ENCODE measurements at regions not wholly inside any gene's neighbourhood (a gene's known extent, or its start where the extent isn't known, plus 50 kb on each side); places are given as distances from the start of the nearest gene placed in this dataset.
"Not testable (repeated sequence)": the region's sequence is repeated elsewhere in the genome, so short reads cannot be mapped to it uniquely, and the experiment has no call there.

DNA sequence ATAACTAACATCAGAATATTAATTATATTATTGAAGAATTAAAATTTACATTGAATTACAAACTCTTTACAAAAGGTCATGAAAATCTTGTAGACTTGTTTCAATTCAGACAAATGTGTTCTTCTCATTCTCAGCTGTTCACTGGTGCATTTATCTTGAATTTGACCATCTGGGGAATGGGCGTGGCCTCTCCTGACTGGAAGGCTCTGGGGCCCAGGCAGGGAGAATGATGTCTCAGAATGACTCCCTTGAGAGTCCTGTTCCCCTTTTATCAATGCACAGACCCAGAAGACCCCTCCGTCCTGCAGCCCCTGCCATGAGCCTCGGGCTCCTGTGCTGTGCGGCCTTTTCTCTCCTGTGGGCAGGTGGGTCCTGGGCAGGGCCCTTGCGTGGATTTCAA is 242.2 kb upstream of the PRSS1 start:
- not testable (repeated sequence) for H3K36me3 ChIP-seq (ENCODE audit: control insufficient read depth in 2 of 2, insufficient read depth in 2 of 2, low read length in 1 of 2); H3K4me1 ChIP-seq (ENCODE audit: control insufficient read depth in 2 of 2, insufficient read depth in 2 of 2, low read length in 1 of 2); H3K9me3 ChIP-seq (ENCODE audit: control insufficient read depth in 2 of 2, insufficient read depth in 1 of 2, low read depth in 1 of 2, low read length in 1 of 2); H3K27ac ChIP-seq (ENCODE audit: low read depth in 2 of 2, low read length in 1 of 2); H3K4me3 ChIP-seq (ENCODE audit: low read depth in 1 of 2, low read length in 2 of 2); H3K27me3 ChIP-seq (ENCODE audit: control insufficient read depth in 1 of 2, insufficient read depth in 2 of 2, low read length in 2 of 2)
- 76 to 78% methylated on average over 5 of the region's 5 CpGs for WGBS, 2 donors

- H3K27me3 ChIP-seq (ENCODE audit: control insufficient read depth in 1 of 2, insufficient read depth in 2 of 2, low read length in 2 of 2): no peaks in the 10 kb centered on the region
- no peaks in the 10 kb centered on the region for H3K36me3 ChIP-seq (ENCODE audit: control insufficient read depth in 2 of 2, insufficient read depth in 2 of 2, low read length in 1 of 2)
- H3K4me1 ChIP-seq (ENCODE audit: control insufficient read depth in 2 of 2, insufficient read depth in 2 of 2, low read length in 1 of 2): no peaks in the 10 kb centered on the region
- 71 to 78% methylated on average over 3 of the region's 3 CpGs for WGBS, 2 donors
- H3K4me3 ChIP-seq (ENCODE audit: low read depth in 1 of 2, low read length in 2 of 2): no peak overlapping the region
- no peaks in the 10 kb centered on the region for H3K9me3 ChIP-seq (ENCODE audit: control insufficient read depth in 2 of 2, insufficient read depth in 1 of 2, low read depth in 1 of 2, low read length in 1 of 2)
- no peak overlapping the region for H3K27ac ChIP-seq (ENCODE audit: low read depth in 2 of 2, low read length in 1 of 2)
Observed at GRCh38 chr7:142506601-142507000, 242.7 kb upstream of the PRSS1 start.

DNA sequence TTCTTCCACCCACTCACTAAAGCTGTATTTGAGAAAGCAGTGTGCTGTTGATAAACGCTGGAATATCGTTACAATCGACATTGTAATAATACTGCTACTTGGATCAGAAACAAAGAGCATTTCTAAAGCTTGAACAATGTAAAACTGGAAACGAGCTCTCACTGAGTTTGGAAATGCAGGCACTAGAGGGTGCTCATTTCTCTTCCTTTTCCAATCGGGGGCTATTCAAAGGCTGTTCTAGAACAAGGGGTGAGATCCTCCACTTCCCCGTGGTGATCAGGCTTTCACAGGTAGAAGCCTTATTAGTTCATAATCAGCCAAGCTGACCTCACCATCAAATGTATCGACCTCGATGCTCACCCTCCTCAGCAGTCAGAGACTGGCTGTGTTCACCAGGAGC is 245.3 kb upstream of the PRSS1 start:
- not testable (repeated sequence) for H3K4me3 ChIP-seq (ENCODE audit: low read depth in 1 of 2, low read length in 2 of 2); H3K36me3 ChIP-seq (ENCODE audit: control insufficient read depth in 2 of 2, insufficient read depth in 2 of 2, low read length in 1 of 2); H3K9me3 ChIP-seq (ENCODE audit: control insufficient read depth in 2 of 2, insufficient read depth in 1 of 2, low read depth in 1 of 2, low read length in 1 of 2); H3K27me3 ChIP-seq (ENCODE audit: control insufficient read depth in 1 of 2, insufficient read depth in 2 of 2, low read length in 2 of 2); H3K4me1 ChIP-seq (ENCODE audit: control insufficient read depth in 2 of 2, insufficient read depth in 2 of 2, low read length in 1 of 2); H3K27ac ChIP-seq (ENCODE audit: low read depth in 2 of 2, low read length in 1 of 2)
- 56 to 57% methylated on average over 7 to 8 of the region's 8 CpGs for WGBS, 2 donors

DNA sequence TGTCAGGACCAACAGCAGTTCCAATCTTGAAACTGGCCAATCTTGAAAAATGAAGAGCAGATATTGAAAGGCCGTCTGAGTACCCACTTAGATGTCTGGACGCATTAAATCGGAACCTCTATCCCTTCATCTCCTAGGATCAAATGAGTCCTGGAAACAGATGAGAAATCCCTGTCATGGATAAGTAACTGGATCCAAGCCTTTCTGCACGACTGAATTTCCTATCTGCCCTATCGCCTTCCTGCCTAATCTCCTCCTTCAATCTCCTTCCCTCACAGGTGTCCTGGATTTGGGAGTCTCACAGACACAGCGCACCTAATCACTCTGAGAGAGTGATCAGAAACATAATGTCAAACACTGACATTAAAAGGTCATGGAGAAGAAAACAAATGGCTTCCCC is 245.2 kb upstream of the PRSS58 start:
- Histone ChIP-seq H3K9me3 (ENCODE audit: control insufficient read depth in 2 of 2, insufficient read depth in 1 of 2, low read depth in 1 of 2, low read length in 1 of 2) (no peaks in the 10 kb centered on the region), H3K4me3 (ENCODE audit: low read depth in 1 of 2, low read length in 2 of 2) (no peak overlapping the region), H3K4me1 (ENCODE audit: control insufficient read depth in 2 of 2, insufficient read depth in 2 of 2, low read length in 1 of 2) (no peaks in the 10 kb centered on the region), H3K36me3 (ENCODE audit: control insufficient read depth in 2 of 2, insufficient read depth in 2 of 2, low read length in 1 of 2) (no peaks in the 10 kb centered on the region), H3K27ac (ENCODE audit: low read depth in 2 of 2, low read length in 1 of 2) (no peak overlapping the region), H3K27me3 (ENCODE audit: control insufficient read depth in 1 of 2, insufficient read depth in 2 of 2, low read length in 2 of 2) (no peaks in the 10 kb centered on the region)
- 81% methylated on average over 6 of the region's 6 CpGs for WGBS, 2 donors

- Histone ChIP-seq H3K4me1 (ENCODE audit: control insufficient read depth in 2 of 2, insufficient read depth in 2 of 2, low read length in 1 of 2) (no peaks in the 10 kb centered on the region), H3K4me3 (ENCODE audit: low read depth in 1 of 2, low read length in 2 of 2) (no peak overlapping the region), H3K9me3 (ENCODE audit: control insufficient read depth in 2 of 2, insufficient read depth in 1 of 2, low read depth in 1 of 2, low read length in 1 of 2) (no peaks in the 10 kb centered on the region), H3K36me3 (ENCODE audit: control insufficient read depth in 2 of 2, insufficient read depth in 2 of 2, low read length in 1 of 2) (no peaks in the 10 kb centered on the region), H3K27me3 (ENCODE audit: control insufficient read depth in 1 of 2, insufficient read depth in 2 of 2, low read length in 2 of 2) (no peaks in the 10 kb centered on the region), H3K27ac (ENCODE audit: low read depth in 2 of 2, low read length in 1 of 2) (no peak overlapping the region)
- WGBS, 2 donors: 58 to 62% methylated on average over 1 of the region's 1 CpG
Observed at GRCh38 chr7:142501434-142501833, 243.6 kb upstream of the PRSS58 start.

DNA sequence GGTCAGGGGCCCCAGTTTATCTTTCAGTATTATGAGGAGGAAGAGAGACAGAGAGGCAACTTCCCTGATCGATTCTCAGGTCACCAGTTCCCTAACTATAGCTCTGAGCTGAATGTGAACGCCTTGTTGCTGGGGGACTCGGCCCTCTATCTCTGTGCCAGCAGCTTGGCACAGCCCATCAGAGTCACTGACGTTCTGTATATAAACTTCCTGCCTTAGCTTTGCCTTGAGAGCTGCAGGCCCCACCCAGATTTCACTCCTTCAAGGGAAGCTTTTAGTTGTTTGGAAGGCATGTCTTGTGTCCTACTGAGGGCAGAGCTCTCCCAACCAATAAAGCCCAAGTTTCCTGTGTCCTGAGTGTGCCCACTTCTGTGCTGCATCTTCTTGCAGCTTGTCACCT is 242.5 kb upstream of the PRSS58 start:
- no peaks in the 10 kb centered on the region for H3K27me3 ChIP-seq (ENCODE audit: control insufficient read depth in 1 of 2, insufficient read depth in 2 of 2, low read length in 2 of 2)
- no peaks in the 10 kb centered on the region for H3K36me3 ChIP-seq (ENCODE audit: control insufficient read depth in 2 of 2, insufficient read depth in 2 of 2, low read length in 1 of 2)
- H3K4me3 ChIP-seq (ENCODE audit: low read depth in 1 of 2, low read length in 2 of 2): no peak overlapping the region
- no peaks in the 10 kb centered on the region for H3K9me3 ChIP-seq (ENCODE audit: control insufficient read depth in 2 of 2, insufficient read depth in 1 of 2, low read depth in 1 of 2, low read length in 1 of 2)
- no peak overlapping the region for H3K27ac ChIP-seq (ENCODE audit: low read depth in 2 of 2, low read length in 1 of 2)
- WGBS, 2 donors: 29 to 35% methylated on average over 4 of the region's 4 CpGs
- no peaks in the 10 kb centered on the region for H3K4me1 ChIP-seq (ENCODE audit: control insufficient read depth in 2 of 2, insufficient read depth in 2 of 2, low read length in 1 of 2)

- Histone ChIP-seq H3K4me1 (ENCODE audit: control insufficient read depth in 2 of 2, insufficient read depth in 2 of 2, low read length in 1 of 2) (no peaks in the 10 kb centered on the region), H3K9me3 (ENCODE audit: control insufficient read depth in 2 of 2, insufficient read depth in 1 of 2, low read depth in 1 of 2, low read length in 1 of 2) (no peaks in the 10 kb centered on the region), H3K4me3 (ENCODE audit: low read depth in 1 of 2, low read length in 2 of 2) (no peak overlapping the region), H3K27ac (ENCODE audit: low read depth in 2 of 2, low read length in 1 of 2) (no peak overlapping the region), H3K27me3 (ENCODE audit: control insufficient read depth in 1 of 2, insufficient read depth in 2 of 2, low read length in 2 of 2) (no peaks in the 10 kb centered on the region), H3K36me3 (ENCODE audit: control insufficient read depth in 2 of 2, insufficient read depth in 2 of 2, low read length in 1 of 2) (no peaks in the 10 kb centered on the region)
- WGBS, 2 donors: 73 to 85% methylated on average over 4 of the region's 4 CpGs
Observed at GRCh38 chr7:142499635-142500034, 241.8 kb upstream of the PRSS58 start.

DNA sequence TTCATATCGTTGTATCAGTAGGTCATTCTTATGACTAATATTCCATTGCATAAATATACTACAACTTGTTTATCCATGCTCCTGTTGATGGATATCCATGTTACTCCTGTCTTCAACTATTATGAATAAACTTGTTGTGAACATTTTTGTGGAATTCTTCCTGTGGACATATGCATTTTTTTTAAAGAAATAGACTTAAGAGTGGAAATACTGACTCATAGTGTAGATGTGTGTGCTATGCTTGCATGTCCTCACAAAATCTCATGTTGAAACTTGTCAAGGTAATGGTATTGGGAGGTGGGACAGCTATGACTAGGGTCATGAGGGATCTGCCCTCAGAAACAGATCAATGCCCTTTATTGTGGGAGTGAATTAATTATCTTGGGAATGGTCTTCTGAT is 240.5 kb upstream of the PRSS58 start:
- WGBS, 2 donors: 73 to 81% methylated on average over 1 of the region's 1 CpG
- no peak overlapping the region for H3K27ac ChIP-seq (ENCODE audit: low read depth in 2 of 2, low read length in 1 of 2)
- no peaks in the 10 kb centered on the region for H3K27me3 ChIP-seq (ENCODE audit: control insufficient read depth in 1 of 2, insufficient read depth in 2 of 2, low read length in 2 of 2)
- no peaks in the 10 kb centered on the region for H3K4me1 ChIP-seq (ENCODE audit: control insufficient read depth in 2 of 2, insufficient read depth in 2 of 2, low read length in 1 of 2)
- H3K36me3 ChIP-seq (ENCODE audit: control insufficient read depth in 2 of 2, insufficient read depth in 2 of 2, low read length in 1 of 2): no peaks in the 10 kb centered on the region
- no peak overlapping the region for H3K4me3 ChIP-seq (ENCODE audit: low read depth in 1 of 2, low read length in 2 of 2)
- no peaks in the 10 kb centered on the region for H3K9me3 ChIP-seq (ENCODE audit: control insufficient read depth in 2 of 2, insufficient read depth in 1 of 2, low read depth in 1 of 2, low read length in 1 of 2)

GRCh38 chr7:142496545-142496991 is 238.7 kb upstream of the PRSS58 start:
- Histone ChIP-seq H3K27ac (ENCODE audit: low read depth in 2 of 2, low read length in 1 of 2) (no peak overlapping the region), H3K4me3 (ENCODE audit: low read depth in 1 of 2, low read length in 2 of 2) (no peak overlapping the region), H3K36me3 (ENCODE audit: control insufficient read depth in 2 of 2, insufficient read depth in 2 of 2, low read length in 1 of 2) (no peaks in the 10 kb centered on the region), H3K27me3 (ENCODE audit: control insufficient read depth in 1 of 2, insufficient read depth in 2 of 2, low read length in 2 of 2) (no peaks in the 10 kb centered on the region), H3K9me3 (ENCODE audit: control insufficient read depth in 2 of 2, insufficient read depth in 1 of 2, low read depth in 1 of 2, low read length in 1 of 2) (no peaks in the 10 kb centered on the region), H3K4me1 (ENCODE audit: control insufficient read depth in 2 of 2, insufficient read depth in 2 of 2, low read length in 1 of 2) (no peaks in the 10 kb centered on the region)
- WGBS, 2 donors: 10 to 16% methylated on average over 8 of the region's 8 CpGs

- not testable (repeated sequence) for H3K9me3 ChIP-seq (ENCODE audit: control insufficient read depth in 2 of 2, insufficient read depth in 1 of 2, low read depth in 1 of 2, low read length in 1 of 2); H3K27ac ChIP-seq (ENCODE audit: low read depth in 2 of 2, low read length in 1 of 2); H3K4me3 ChIP-seq (ENCODE audit: low read depth in 1 of 2, low read length in 2 of 2); H3K36me3 ChIP-seq (ENCODE audit: control insufficient read depth in 2 of 2, insufficient read depth in 2 of 2, low read length in 1 of 2); H3K4me1 ChIP-seq (ENCODE audit: control insufficient read depth in 2 of 2, insufficient read depth in 2 of 2, low read length in 1 of 2); H3K27me3 ChIP-seq (ENCODE audit: control insufficient read depth in 1 of 2, insufficient read depth in 2 of 2, low read length in 2 of 2)
- 72 to 73% methylated on average over 3 of the region's 3 CpGs for WGBS, 2 donors
Observed at GRCh38 chr7:142495879-142496278, 238.0 kb upstream of the PRSS58 start.
